HCT116 (cell line): ENCODE measurements at regions not wholly inside any gene's neighbourhood (a gene's known extent, or its start where the extent isn't known, plus 50 kb on each side); places are given as distances from the start of the nearest gene placed in this dataset.

Experiments
- ATAC-seq: fragments of 200-7000 bp; cut with Tn5 transposase; 2 replicates; pipeline ENCODE4 v1.9.1; 2020; ENCODE audit warnings: mild to moderate bottlenecking, moderate library complexity
- BruUV-seq: library from RNA; stranded (reverse); fragments of 400-500 nt; replicated peaks from 2 replicates; lab custom pipeline; 2021; lab: Mats Ljungman, UMichigan
- CTCF ChIA-PET: fragments of 300-600 bp; sonication (Branson Sonifier 250); formaldehyde crosslinking; loops from one replicate; lab custom pipeline; 2021; ENCODE audit warnings: antibody characterized with exemption; lab: Charles Lee
- POLR2A ChIA-PET: fragments of 300-600, 350-600 bp; sonication (Branson Sonifier 250); formaldehyde crosslinking; loops from one replicate; lab custom pipeline; 2021; ENCODE audit warnings: antibody characterized with exemption; lab: Charles Lee
- RAD21 ChIA-PET, 2 experiments: fragments of 300-600 bp; sonication (Branson Sonifier 250); formaldehyde crosslinking; loops; one replicate each; lab custom pipeline; 2023; ENCODE audit warnings: low total read pairs in 2 of 2; ENCODE audit not compliant: uncharacterized antibody in 2 of 2, unreplicated experiment in 2 of 2, low non-redundant PET in 1 of 2; lab: Charles Lee
- DNase-seq: peaks from one replicate; pipeline ENCODE4 v3.0.0-alpha.2; 2010; ENCODE audit warnings: low read depth, low spot score
- H2AFZ ChIP-seq: fragments of 200-600 bp; shearing (Covaris generic), sonication (generic); 2 replicates; pipeline ENCODE4 v1.6.1; 2017; ENCODE audit warnings: low read depth, mixed run types, mixed read lengths, antibody characterized with exemption, low read length; ENCODE audit not compliant: poor library complexity, severe bottlenecking
- H3K27ac ChIP-seq: 2 replicates; pipeline ENCODE4 v1.5.1; 2012; ENCODE audit warnings: low read depth, low read length
- H3K27me3 ChIP-seq: fragments of 200-600 bp; sonication (generic); 2 replicates; pipeline ENCODE4 v1.6.1; 2016; ENCODE audit warnings: mixed run types, low read length, mixed read lengths; ENCODE audit not compliant: insufficient read depth
- H3K36me3 ChIP-seq, 2 experiments: fragments of 200-500 bp in 1 of 2; fragments of 200-600 bp in 1 of 2; sonication (Bioruptor generic) in 1 of 2; sonication (generic) in 1 of 2; 2 replicates each; pipeline versions ENCODE4 v1.5.1 to v1.6.1; 2014 to 2016; ENCODE audit warnings: low read length in 2 of 2, inconsistent platforms in 1 of 2, mixed read lengths in 1 of 2, mixed run types in 1 of 2; ENCODE audit not compliant: insufficient read depth in 2 of 2, control insufficient read depth in 1 of 2
- H3K4me1 ChIP-seq, 2 experiments: fragments of 200-600 bp in 1 of 2; sonication (generic) in 1 of 2; 2 replicates each; pipeline versions ENCODE4 v1.5.1 to v1.6.1; 2012 to 2017; ENCODE audit warnings: low read length in 2 of 2, inconsistent platforms in 1 of 2, mild to moderate bottlenecking in 1 of 2, mixed read lengths in 1 of 2, mixed run types in 1 of 2, moderate library complexity in 1 of 2; ENCODE audit not compliant: insufficient read depth in 2 of 2, control insufficient read depth in 1 of 2
- H3K4me2 ChIP-seq: fragments of 200-600 bp; sonication (generic); 2 replicates; pipeline ENCODE4 v1.6.1; 2017; ENCODE audit warnings: mixed run types, low read length, mixed read lengths
- H3K4me3 ChIP-seq, 2 experiments: fragments of 200-600 bp in 1 of 2; sonication (generic) in 1 of 2; replicated peaks in 1 of 2; 2 replicates each; pipeline ENCODE4 v1.5.1; 2011 to 2016; ENCODE audit warnings: low read length in 2 of 2, control low read depth in 1 of 2, low read depth in 1 of 2, mild to moderate bottlenecking in 1 of 2, mixed read lengths in 1 of 2, mixed run types in 1 of 2
- H3K79me2 ChIP-seq: fragments of 200-600 bp; sonication (generic); 2 replicates; pipeline ENCODE4 v1.6.1; 2017; ENCODE audit warnings: mild to moderate bottlenecking, mixed run types, low read length, moderate library complexity, mixed read lengths; ENCODE audit not compliant: insufficient read depth
- H3K9ac ChIP-seq: fragments of 200-600 bp; sonication (generic); 2 replicates; pipeline ENCODE4 v1.6.1; 2016; ENCODE audit warnings: low read length, mixed read lengths
- H3K9me2 ChIP-seq: fragments of 200-600 bp; sonication (generic), shearing (Covaris generic); 2 replicates; pipeline ENCODE4 v1.6.1; 2017; ENCODE audit warnings: mixed run types, mild to moderate bottlenecking, moderate library complexity; ENCODE audit not compliant: insufficient read depth
- H3K9me3 ChIP-seq, 2 experiments: fragments of 200-500 bp in 1 of 2; fragments of 200-600 bp in 1 of 2; sonication (Bioruptor generic) in 1 of 2; sonication (generic) in 1 of 2; 2 replicates each; pipeline ENCODE4 v1.6.1; 2014 to 2017; ENCODE audit warnings: low read length in 2 of 2, mixed read lengths in 2 of 2, inconsistent platforms in 1 of 2, low read depth in 1 of 2, mild to moderate bottlenecking in 1 of 2, mixed run types in 1 of 2, moderate library complexity in 1 of 2; ENCODE audit not compliant: control insufficient read depth in 1 of 2, insufficient read depth in 1 of 2
- H4K20me1 ChIP-seq: fragments of 200-600 bp; sonication (generic), shearing (Covaris generic); 2 replicates; pipeline ENCODE4 v1.6.1; 2017; ENCODE audit warnings: mixed run types, mild to moderate bottlenecking, moderate library complexity; ENCODE audit not compliant: insufficient read depth
- CBX3 ChIP-seq: IDR thresholded peaks from 2 replicates; pipeline ENCODE4 v1.6.1; 2012; ENCODE audit warnings: low read depth
- CEBPB ChIP-seq: IDR thresholded peaks from 2 replicates; pipeline ENCODE4 v1.6.1; 2012; ENCODE audit warnings: low read depth
- CTCF ChIP-seq, 3 experiments: fragments of 200-600 bp in 1 of 3; sonication (generic) in 1 of 3; IDR thresholded peaks in 2 of 3; conservative IDR thresholded peaks in 1 of 3; 2 replicates each; pipeline ENCODE4 v1.5.1; 2012 to 2017; ENCODE audit warnings: low read depth in 2 of 3, low read length in 2 of 3, antibody characterized with exemption in 1 of 3, borderline replicate concordance in 1 of 3, control low read depth in 1 of 3, mild to moderate bottlenecking in 1 of 3, mixed read lengths in 1 of 3, mixed run types in 1 of 3, moderate library complexity in 1 of 3; ENCODE audit not compliant: insufficient read depth in 1 of 3
- ELF1 ChIP-seq: IDR thresholded peaks from 2 replicates; pipeline ENCODE4 v1.6.1; 2012; ENCODE audit warnings: low read depth, borderline replicate concordance
- FOSL1 ChIP-seq: IDR thresholded peaks from 2 replicates; pipeline ENCODE4 v1.6.1; 2012; ENCODE audit warnings: low read depth
- POLR2A ChIP-seq: IDR thresholded peaks from 2 replicates; pipeline ENCODE4 v1.7.0; 2011; ENCODE audit warnings: borderline replicate concordance; ENCODE audit not compliant: insufficient read depth, insufficient read length; ENCODE audit errors: extremely low read depth
- POLR2AphosphoS5 ChIP-seq: IDR thresholded peaks from 2 replicates; pipeline ENCODE4 v1.6.1; 2011; ENCODE audit warnings: mild to moderate bottlenecking, low read depth, low read length, moderate library complexity
- RAD21 ChIP-seq: IDR thresholded peaks from 2 replicates; pipeline ENCODE4 v1.6.1; 2012; ENCODE audit warnings: low read depth, mild to moderate bottlenecking
- SIN3A ChIP-seq: IDR thresholded peaks from 2 replicates; pipeline ENCODE4 v1.6.1; 2012; ENCODE audit warnings: low read depth
- SP1 ChIP-seq: IDR thresholded peaks from 2 replicates; pipeline ENCODE4 v1.6.1; 2012; ENCODE audit warnings: low read depth
- YY1 ChIP-seq: IDR thresholded peaks from 2 replicates; pipeline ENCODE4 v1.6.1; 2011; ENCODE audit warnings: low read length, low read depth, moderate library complexity, mild to moderate bottlenecking; ENCODE audit not compliant: insufficient replicate concordance; ENCODE audit errors: extremely low read depth
- ZBTB33 ChIP-seq: IDR thresholded peaks from 2 replicates; pipeline ENCODE4 v1.6.1; 2011; ENCODE audit warnings: mild to moderate bottlenecking, low read length, moderate library complexity; ENCODE audit not compliant: insufficient replicate concordance; ENCODE audit errors: extremely low read depth
- ZNF274 ChIP-seq: fragments of 200-500 bp; sonication (Bioruptor generic); IDR thresholded peaks from 2 replicates; pipeline ENCODE4 v1.6.1; 2014; ENCODE audit warnings: mild to moderate bottlenecking, low read depth, low read length, inconsistent platforms
- intact Hi-C: fragments of 100-400 bp; cut with micrococcal nuclease; formaldehyde crosslinking; loops from 2 replicates; pipeline ENCODE4 v1.10.0; 2022
- TF ChIP-seq, protein P1 (sequence below): IDR thresholded peaks from 2 replicates; pipeline ENCODE4 v1.6.1; 2012

DNA sequence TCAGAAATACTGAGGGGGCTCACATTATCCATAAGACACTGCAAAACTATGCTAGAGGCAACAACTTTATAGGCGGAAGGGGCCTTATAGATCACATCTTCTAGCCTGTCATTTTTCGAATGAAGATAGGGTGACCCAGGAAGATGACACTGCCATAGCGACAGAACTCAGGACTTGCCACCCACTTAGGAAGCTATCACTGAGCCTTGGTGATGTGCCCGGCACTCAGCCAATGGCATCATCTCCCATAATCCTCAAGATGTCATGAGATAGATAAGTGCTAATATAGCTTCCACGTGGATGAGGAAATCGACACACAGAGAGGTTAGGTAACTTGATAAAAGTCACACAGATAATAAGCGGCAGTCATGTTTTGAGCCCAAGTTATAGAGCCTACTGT is 346.6 kb downstream of the DHX15 start:
- intact Hi-C loops: no loop called here
- no peak overlapping the region for H3K27ac ChIP-seq
- H3K79me2 ChIP-seq: no peaks in the 10 kb centered on the region
- H3K4me2 ChIP-seq: no peak overlapping the region
- H3K27me3 ChIP-seq: no peaks in the 10 kb centered on the region
- ChIA-PET POLR2A (no interaction called here), RAD21 (no interaction called here)
- H3K9me3 ChIP-seq: no peaks in the 10 kb centered on the region
- no peak overlapping the region for H3K4me3 ChIP-seq
- BruUV-seq: no TSS peak
- no peak for DNase-seq
- TF ChIP-seq FOSL1: no peak
- TF ChIP-seq ELF1: no peak
- no peak for TF ChIP-seq ZBTB33
- no peak for TF ChIP-seq CEBPB
- no peak for TF ChIP-seq SIN3A
- no peak for TF ChIP-seq CTCF (IDR thresholded peaks at IDR 0.05 in 2 of 3, conservative IDR thresholded peaks at IDR 0.05 in 1 of 3; ENCODE audit: borderline replicate concordance in 1 of 3, insufficient read depth in 1 of 3, low read depth in 2 of 3, low read length in 2 of 3)
- no peak for TF ChIP-seq POLR2AphosphoS5
- no peak for TF ChIP-seq YY1
- TF ChIP-seq POLR2A: no peak
- TF ChIP-seq SP1: no peak
- no peak for TF ChIP-seq RAD21
- TF ChIP-seq CBX3: no peak
- no peak for TF ChIP-seq ZNF274
- TF ChIP-seq, protein P1, sequence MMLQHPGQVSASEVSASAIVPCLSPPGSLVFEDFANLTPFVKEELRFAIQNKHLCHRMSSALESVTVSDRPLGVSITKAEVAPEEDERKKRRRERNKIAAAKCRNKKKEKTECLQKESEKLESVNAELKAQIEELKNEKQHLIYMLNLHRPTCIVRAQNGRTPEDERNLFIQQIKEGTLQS: no peak
- TF ChIP-seq, all 23 proteins: peak for 0
- Histone ChIP-seq H3K9me2 (no peaks in the 10 kb centered on the region), H2AFZ (no peak overlapping the region), H3K4me1 (no peaks in the 10 kb centered on the region), H4K20me1 (no peaks in the 10 kb centered on the region), H3K36me3 (no peaks in the 10 kb centered on the region), H3K9ac (no peak overlapping the region)
- no peak for ATAC-seq
- CTCF ChIA-PET: no interaction called here
